Aorta (tissue), 5 donors: ENCODE measurements at regions not wholly inside any gene's neighbourhood (a gene's known extent, or its start where the extent isn't known, plus 50 kb on each side); places are given as distances from the start of the nearest gene placed in this dataset.
"Not testable (repeated sequence)": the region's sequence is repeated elsewhere in the genome, so short reads cannot be mapped to it uniquely, and the experiment has no call there.

Experiments
- ATAC-seq: fragments of 200-7000 bp; cut with Tn5 transposase; one replicate; pipeline ENCODE4 v1.9.1; 2022; ENCODE audit warnings: moderate library complexity; ENCODE audit not compliant: low FRiP score
- DNase-seq, 2 donors: peaks; one replicate each; pipeline ENCODE4 v3.0.0-alpha.2; 2020
- H3K27ac ChIP-seq, 2 donors: one replicate each; pipeline ENCODE4 v1.5.1; 2013; ENCODE audit warnings: low read length in 2 of 2, mild to moderate bottlenecking in 2 of 2, moderate library complexity in 2 of 2, control low read depth in 1 of 2, inconsistent platforms in 1 of 2, low read depth in 1 of 2
- H3K27me3 ChIP-seq, 2 donors: one replicate each; pipeline ENCODE4 v1.6.1; 2013; ENCODE audit warnings: control low read depth in 1 of 2, low read length in 1 of 2, mild to moderate bottlenecking in 1 of 2, moderate library complexity in 1 of 2; ENCODE audit not compliant: insufficient read depth in 2 of 2, control insufficient read depth in 1 of 2
- H3K36me3 ChIP-seq, 2 donors: one replicate each; pipeline ENCODE4 v1.6.1; 2013; ENCODE audit warnings: control low read depth in 1 of 2, low read length in 1 of 2, mild to moderate bottlenecking in 1 of 2; ENCODE audit not compliant: insufficient read depth in 2 of 2, control insufficient read depth in 1 of 2
- H3K4me1 ChIP-seq, 2 donors: one replicate each; pipeline ENCODE4 v1.6.1; 2013; ENCODE audit warnings: low read length in 2 of 2, control low read depth in 1 of 2, mild to moderate bottlenecking in 1 of 2, moderate library complexity in 1 of 2; ENCODE audit not compliant: insufficient read depth in 2 of 2, control insufficient read depth in 1 of 2
- H3K4me3 ChIP-seq, 2 donors: one replicate each; pipeline ENCODE4 v1.5.1; 2013; ENCODE audit warnings: low read length in 2 of 2, control low read depth in 1 of 2, mild to moderate bottlenecking in 1 of 2
- H3K9me3 ChIP-seq: one replicate; pipeline ENCODE4 v1.6.1; 2013; ENCODE audit warnings: mild to moderate bottlenecking, low read length; ENCODE audit not compliant: control insufficient read depth
- WGBS, 2 donors: extraction: QIAGEN DNeasy Blood & Tissue Kit; methylation state at CpG; one replicate each; pipeline ENCODE4 v1.1.7; 2013; 5-methylcytosine and 5-hydroxymethylcytosine counted together
- intact Hi-C, 2 donors: fragments of 100-400 bp; cut with DNase I; formaldehyde crosslinking; loops; one replicate each; pipeline versions ENCODE4 v1.14.2 to v1.15.0; 2022
- donor health status: healthy with polysubstance abuse.
- donor health status: Bipolar disorder and iron deficiency.
- donor health status: DM: no; HTN: no; CAD: no.
- donor health status: DM: no; HTN: no; CAD: no.
- donor health status: DM: yes; HTN: yes; CAD: no.

DNA sequence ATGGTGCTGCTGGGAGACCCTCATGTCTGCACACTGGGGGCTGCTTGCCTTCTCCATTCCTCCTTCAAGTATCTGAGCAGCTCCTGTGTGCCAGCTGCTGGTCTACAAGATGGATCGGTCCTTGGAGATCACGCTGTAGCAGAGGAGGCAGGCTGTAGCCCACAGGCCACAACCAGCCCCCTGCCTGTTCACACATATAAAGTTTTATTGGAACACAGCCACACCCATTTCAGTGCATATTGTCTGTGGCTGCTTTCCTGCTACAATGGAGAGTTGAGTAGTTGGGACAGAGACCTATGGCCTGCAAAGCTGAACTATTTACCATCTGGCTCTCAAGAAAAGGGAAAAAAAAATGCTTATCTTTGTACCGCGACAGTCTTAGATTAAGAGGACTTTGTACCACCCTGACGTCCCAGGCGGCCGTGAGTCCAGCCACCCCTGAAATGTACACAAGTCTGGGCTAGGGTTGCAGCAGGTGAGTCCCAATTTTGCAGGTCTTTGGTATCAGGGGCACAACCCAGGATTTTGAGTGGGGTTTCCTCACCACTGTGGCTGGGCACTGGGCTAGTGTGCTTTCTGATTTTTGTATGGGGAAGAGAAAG lies 179.2 kb upstream of the OSBPL11 start:
- H3K4me1 ChIP-seq, H3K36me3 ChIP-seq, H3K27ac ChIP-seq, ATAC-seq, H3K9me3 ChIP-seq, DNase-seq, H3K27me3 ChIP-seq, H3K4me3 ChIP-seq, intact Hi-C loops: not testable (repeated sequence)
- 61 to 77% methylated on average over 5 to 6 of the region's 7 CpGs for WGBS, 2 donors

DNA sequence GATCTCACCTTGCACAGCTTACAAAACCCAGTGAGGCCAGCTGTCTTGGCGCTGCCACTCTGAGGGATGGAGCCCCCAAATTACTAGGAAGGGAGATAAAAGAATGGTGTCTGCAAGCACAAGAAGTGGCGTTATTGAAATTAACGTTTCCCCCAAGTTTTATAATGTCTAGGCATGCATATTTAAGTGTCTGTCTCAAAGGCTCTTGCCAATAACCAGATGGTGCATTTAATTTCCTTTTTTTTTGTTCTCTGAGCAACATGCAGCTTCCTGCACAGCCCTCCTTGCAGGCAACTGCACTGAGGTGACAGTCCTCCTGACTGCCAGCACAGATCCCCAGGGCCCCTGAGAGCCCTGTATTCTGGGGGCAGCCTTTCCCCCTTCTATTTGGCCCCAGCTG lies 179.8 kb upstream of the OSBPL11 start:
- H3K36me3 ChIP-seq, DNase-seq, H3K27me3 ChIP-seq, H3K4me3 ChIP-seq, H3K4me1 ChIP-seq, intact Hi-C loops, ATAC-seq, H3K9me3 ChIP-seq, H3K27ac ChIP-seq: not testable (repeated sequence)
- WGBS, 2 donors = 42 to 78% methylated on average over 3 of the region's 3 CpGs

DNA sequence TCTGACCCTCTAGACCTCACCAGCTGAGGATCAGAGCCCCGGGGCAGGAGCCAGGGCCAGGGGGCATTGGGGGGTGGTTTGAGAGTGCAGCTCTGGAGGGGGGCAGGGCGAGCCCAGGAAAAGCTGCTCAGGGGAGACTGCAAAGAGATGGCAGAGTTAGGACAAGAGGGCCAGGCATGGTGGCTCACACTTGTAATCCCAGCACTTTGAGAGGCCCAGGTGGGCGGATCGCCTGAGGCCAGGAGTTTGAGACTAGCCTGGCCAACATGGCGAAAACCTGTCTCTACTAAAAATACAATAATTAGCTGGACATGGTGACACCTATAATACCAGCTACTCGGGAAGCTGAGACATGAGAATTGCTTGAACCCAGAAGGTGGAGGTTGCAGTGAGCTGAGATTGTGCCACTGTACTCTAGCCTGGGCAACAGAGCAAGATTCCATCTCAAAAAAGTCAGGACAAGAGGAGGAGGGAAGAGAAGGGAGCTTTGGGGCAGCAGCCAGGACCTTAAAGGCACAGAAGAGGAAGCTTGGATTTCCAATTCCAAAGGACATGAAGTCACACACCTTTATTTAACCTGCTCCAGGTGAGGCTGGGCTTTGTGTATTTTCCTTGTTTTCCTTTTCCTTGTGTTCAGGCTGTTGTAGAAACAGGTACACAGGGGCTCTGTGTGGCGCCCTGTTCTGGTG lies 180.5 kb upstream of the OSBPL11 start:
- H3K4me1 ChIP-seq, H3K36me3 ChIP-seq, H3K9me3 ChIP-seq, ATAC-seq, DNase-seq, H3K27me3 ChIP-seq, intact Hi-C loops, H3K27ac ChIP-seq, H3K4me3 ChIP-seq: not testable (repeated sequence)
- 66 to 78% methylated on average over 7 of the region's 7 CpGs for WGBS, 2 donors

DNA sequence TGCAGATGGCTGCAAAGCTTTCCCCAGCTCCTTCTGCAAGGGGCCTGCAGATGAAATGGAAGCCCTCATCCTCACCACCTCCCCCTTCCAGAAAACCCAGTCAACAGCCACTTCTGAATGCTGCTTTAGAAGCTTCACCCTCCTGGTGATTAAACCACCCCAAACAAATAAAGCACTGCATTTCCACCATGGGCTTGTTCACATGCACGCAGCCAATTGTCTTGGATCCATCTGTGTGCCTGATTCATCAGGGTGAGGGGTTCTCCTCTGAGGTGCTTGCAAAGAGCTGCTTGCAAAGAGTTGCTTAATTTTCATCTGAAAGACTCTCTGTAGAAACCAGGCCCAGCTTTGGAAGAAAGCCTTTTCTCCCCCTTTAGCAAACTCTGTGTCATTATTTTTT lies 184.0 kb upstream of the OSBPL11 start:
- WGBS, 2 donors = 70 to 78% methylated on average over 1 of the region's 1 CpG
- H3K4me3 ChIP-seq, H3K9me3 ChIP-seq, H3K27me3 ChIP-seq, intact Hi-C loops, H3K36me3 ChIP-seq, H3K27ac ChIP-seq, H3K4me1 ChIP-seq, ATAC-seq, DNase-seq: not testable (repeated sequence)

DNA sequence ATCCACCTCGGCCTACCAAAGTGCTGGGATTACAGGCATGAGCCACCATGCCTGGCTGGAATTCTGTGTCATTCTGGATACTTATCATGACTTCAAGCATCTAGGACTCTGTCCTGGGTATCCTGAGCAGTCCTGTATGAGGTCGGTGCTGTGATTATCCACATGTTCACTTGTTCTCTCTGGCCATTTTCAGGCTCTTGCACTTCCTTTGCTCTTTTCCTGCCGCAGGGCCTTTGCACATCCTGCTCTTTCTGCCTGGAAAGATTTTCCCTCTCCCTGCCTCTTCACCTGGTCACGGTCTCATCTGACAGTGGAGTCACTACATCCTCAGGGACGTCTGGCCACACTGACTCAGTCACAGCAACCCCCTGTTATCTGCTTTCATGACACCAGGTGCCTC lies 184.6 kb upstream of the OSBPL11 start:
- ATAC-seq, H3K27me3 ChIP-seq, H3K27ac ChIP-seq, H3K4me1 ChIP-seq, H3K4me3 ChIP-seq, DNase-seq, H3K9me3 ChIP-seq, H3K36me3 ChIP-seq, intact Hi-C loops: not testable (repeated sequence)
- WGBS, 2 donors = 91 to 92% methylated on average over 5 of the region's 5 CpGs

DNA sequence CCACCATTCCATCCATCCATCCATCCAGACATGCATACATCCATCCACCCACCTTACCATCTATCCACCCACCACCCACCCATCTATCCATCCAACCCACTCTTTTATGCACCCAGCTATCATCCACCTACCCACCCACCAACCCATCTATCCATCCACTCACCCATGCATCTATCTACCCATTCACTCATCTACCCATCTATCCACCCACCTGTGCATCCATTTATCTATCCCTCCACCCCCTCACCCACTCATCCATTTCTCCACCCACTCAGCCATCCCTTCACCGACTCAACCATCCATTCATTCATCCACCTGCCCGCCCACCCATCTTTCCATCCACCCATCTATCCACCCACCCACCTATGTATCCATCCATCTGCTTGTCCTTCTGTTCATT lies 186.4 kb upstream of the OSBPL11 start:
- ATAC-seq, H3K27me3 ChIP-seq, H3K27ac ChIP-seq, DNase-seq, H3K9me3 ChIP-seq, H3K36me3 ChIP-seq, H3K4me3 ChIP-seq, intact Hi-C loops, H3K4me1 ChIP-seq: not testable (repeated sequence)
- WGBS, 2 donors = 90 to 93% methylated on average over 2 of the region's 2 CpGs

DNA sequence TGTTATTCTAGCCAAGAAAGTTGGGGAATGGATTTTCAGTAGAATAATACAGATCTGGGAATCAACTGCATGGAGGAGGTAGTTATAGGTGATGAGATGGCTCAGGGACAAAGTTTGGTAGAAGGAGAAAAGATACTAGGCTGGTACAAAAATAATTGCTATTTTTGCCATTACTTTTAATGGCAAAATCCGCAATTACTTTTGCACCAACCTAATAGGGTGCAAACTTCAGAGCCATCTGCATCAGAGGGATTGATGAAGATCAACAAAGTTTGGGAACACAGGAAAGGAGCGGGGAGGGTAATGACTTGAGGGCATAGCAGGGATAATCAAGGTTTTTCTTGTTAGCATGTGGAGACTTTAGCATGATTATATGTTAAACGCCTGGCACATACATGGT lies 178.7 kb upstream of the ROPN1B start:
- DNase-seq, H3K9me3 ChIP-seq, H3K36me3 ChIP-seq, H3K27me3 ChIP-seq, H3K4me3 ChIP-seq, ATAC-seq, intact Hi-C loops, H3K27ac ChIP-seq, H3K4me1 ChIP-seq: not testable (repeated sequence)
- WGBS, 2 donors = 86 to 92% methylated on average over 3 of the region's 3 CpGs

DNA sequence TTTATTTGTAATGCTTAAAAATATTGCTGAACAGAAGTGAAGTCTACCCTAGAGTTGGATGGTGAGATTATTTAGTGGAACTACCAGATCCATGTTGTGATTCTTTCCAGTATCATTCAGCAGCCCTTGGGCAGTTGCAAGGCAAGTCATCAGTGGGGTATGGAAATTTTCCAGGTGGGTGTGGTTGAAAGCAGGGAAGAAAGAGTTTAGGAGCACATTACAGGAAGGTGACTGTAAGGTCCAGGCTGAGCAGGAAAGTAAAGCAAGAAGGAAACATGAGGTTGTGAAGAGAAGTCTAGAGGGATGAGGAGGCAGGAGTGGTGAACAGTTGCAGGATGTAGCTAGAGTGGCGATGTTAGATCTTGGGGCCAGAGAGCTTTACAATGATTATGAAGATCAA lies 178.0 kb upstream of the ROPN1B start:
- ATAC-seq, H3K27ac ChIP-seq: not testable (repeated sequence)
- 91 to 100% methylated on average over 1 of the region's 1 CpG for WGBS, 2 donors

DNA sequence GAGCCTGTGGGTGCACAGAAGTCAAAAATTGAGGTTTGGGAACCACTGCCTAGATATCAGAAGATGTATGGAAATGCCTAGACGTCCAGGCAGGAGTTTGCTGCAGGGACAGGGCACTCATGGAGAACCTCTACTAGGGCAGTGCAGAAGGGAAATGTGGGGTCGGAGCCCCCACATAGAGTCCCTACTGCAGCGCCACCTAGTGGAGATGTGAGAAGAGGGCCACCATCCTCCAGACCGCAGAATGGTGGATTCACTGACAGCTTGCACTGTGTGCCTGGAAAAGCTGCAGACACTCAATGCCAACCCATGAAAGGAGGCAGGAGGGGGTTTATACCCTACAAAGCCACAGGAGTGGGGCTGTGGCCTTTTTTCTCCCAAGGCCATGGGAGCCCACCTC lies 159.0 kb upstream of the ROPN1B start:
- H3K4me3 ChIP-seq, DNase-seq, H3K36me3 ChIP-seq, H3K9me3 ChIP-seq, intact Hi-C loops, H3K27ac ChIP-seq, H3K4me1 ChIP-seq, H3K27me3 ChIP-seq, ATAC-seq: not testable (repeated sequence)
- 61 to 62% methylated on average over 4 of the region's 4 CpGs for WGBS, 2 donors

More for the DNA sequence above, 178.0 kb upstream of the ROPN1B start:
- H3K4me1 ChIP-seq, intact Hi-C loops, H3K9me3 ChIP-seq, H3K4me3 ChIP-seq, H3K36me3 ChIP-seq, H3K27me3 ChIP-seq, DNase-seq: not testable (repeated sequence)
